Nephron progenitor cell (in vitro differentiated cells): ENCODE measurements at regions not wholly inside any gene's neighbourhood (a gene's known extent, or its start where the extent isn't known, plus 50 kb on each side); places are given as distances from the start of the nearest gene placed in this dataset.

Experiments used
- DNase-seq: peaks from one replicate; pipeline ENCODE4 v3.0.0; 2021
- H3K27ac Mint-ChIP-seq: 2 replicates; pipeline ENCODE4 v1.8.0; 2021; ENCODE audit warnings: mild to moderate bottlenecking, moderate library complexity, mixed read lengths
- H3K27me3 Mint-ChIP-seq: 2 replicates; pipeline ENCODE4 v1.8.0; 2021; ENCODE audit warnings: mild to moderate bottlenecking, low read depth, mixed read lengths; ENCODE audit not compliant: poor library complexity
- H3K36me3 Mint-ChIP-seq: 2 replicates; pipeline ENCODE4 v1.8.0; 2021; ENCODE audit warnings: low read depth, mixed read lengths
- H3K4me1 Mint-ChIP-seq: 2 replicates; pipeline ENCODE4 v1.8.0; 2021; ENCODE audit warnings: mixed read lengths
- H3K4me3 Mint-ChIP-seq: 2 replicates; pipeline ENCODE4 v1.8.0; 2021; ENCODE audit warnings: mild to moderate bottlenecking, moderate library complexity, mixed read lengths
- H3K9me3 Mint-ChIP-seq: 2 replicates; pipeline ENCODE4 v1.8.0; 2021; ENCODE audit warnings: mild to moderate bottlenecking, moderate library complexity, mixed read lengths
- TF ChIP-seq, protein P1 (sequence below): fragments of 200-600 bp; sonication (generic); IDR thresholded peaks from 2 replicates; pipeline ENCODE4 v1.5.0; 2021; ENCODE audit warnings: antibody characterized with exemption

- no peak for DNase-seq
- TF ChIP-seq, protein P1, sequence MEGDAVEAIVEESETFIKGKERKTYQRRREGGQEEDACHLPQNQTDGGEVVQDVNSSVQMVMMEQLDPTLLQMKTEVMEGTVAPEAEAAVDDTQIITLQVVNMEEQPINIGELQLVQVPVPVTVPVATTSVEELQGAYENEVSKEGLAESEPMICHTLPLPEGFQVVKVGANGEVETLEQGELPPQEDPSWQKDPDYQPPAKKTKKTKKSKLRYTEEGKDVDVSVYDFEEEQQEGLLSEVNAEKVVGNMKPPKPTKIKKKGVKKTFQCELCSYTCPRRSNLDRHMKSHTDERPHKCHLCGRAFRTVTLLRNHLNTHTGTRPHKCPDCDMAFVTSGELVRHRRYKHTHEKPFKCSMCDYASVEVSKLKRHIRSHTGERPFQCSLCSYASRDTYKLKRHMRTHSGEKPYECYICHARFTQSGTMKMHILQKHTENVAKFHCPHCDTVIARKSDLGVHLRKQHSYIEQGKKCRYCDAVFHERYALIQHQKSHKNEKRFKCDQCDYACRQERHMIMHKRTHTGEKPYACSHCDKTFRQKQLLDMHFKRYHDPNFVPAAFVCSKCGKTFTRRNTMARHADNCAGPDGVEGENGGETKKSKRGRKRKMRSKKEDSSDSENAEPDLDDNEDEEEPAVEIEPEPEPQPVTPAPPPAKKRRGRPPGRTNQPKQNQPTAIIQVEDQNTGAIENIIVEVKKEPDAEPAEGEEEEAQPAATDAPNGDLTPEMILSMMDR = no peak
- Mint-ChIP-seq H3K9me3 (peaks cover 54% of the 10 kb centered on the region), H3K4me1 (no peaks in the 10 kb centered on the region), H3K36me3 (no peaks in the 10 kb centered on the region), H3K4me3 (no peak overlapping the region), H3K27me3 (peaks cover 16% of the 10 kb centered on the region), H3K27ac (no peak overlapping the region)
Observed at GRCh38 chr19:34597596-34597995, 79.4 kb downstream of the SCGB2B2 start.

DNA sequence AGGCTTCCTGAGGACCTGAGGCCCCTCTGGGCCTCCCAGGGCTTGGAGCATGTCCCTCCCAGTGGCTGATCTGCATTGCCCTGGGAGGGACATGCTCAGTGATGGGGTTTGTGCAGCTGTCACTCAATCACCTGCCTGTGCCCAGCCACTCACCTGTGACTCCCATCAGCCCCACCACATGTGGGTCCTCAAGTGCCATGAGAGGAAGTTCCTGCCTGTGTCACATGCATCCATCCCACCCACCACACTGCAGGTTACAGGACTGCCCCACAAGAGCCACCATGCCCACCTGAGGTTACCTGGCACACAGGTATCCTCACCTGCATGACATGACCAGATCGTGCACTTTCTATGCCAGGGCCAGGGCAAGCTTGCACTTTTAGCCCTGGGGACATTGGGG lies 80.0 kb downstream of the SCGB2B2 start:
- Mint-ChIP-seq H3K36me3 (no peaks in the 10 kb centered on the region), H3K4me1 (no peaks in the 10 kb centered on the region), H3K9me3 (peaks cover 60% of the 10 kb centered on the region), H3K4me3 (no peak overlapping the region), H3K27ac (no peak overlapping the region), H3K27me3 (peaks cover 16% of the 10 kb centered on the region)
- DNase-seq = no peak
- TF ChIP-seq, protein P1 = no peak

DNA sequence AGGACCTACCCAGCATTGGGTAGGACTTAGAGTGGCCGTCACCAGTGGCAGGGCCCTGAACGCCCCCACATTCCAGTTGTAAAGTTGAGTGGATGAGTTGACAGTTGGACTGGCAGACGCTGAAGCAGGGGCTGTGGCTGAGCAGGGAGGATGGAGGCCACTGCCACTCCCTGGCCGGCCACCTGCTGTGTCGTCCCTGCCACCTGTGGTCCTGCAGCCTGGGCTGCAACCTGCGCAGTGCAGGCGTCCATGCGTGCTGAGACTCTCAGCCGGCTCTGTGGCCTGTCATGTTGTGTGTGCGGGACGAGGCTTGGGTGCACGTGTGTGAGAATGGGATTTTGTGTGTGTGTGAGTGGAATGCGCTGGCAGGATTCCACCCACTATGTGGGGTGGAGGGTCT lies 80.8 kb downstream of the SCGB2B2 start:
- no peak overlapping the region for H3K4me3 Mint-ChIP-seq
- H3K9me3 Mint-ChIP-seq = peaks cover 69% of the 10 kb centered on the region
- TF ChIP-seq, protein P1 = no peak
- H3K27me3 Mint-ChIP-seq = peaks cover 16% of the 10 kb centered on the region
- no peak overlapping the region for H3K27ac Mint-ChIP-seq
- no peak for DNase-seq
- no peaks in the 10 kb centered on the region for H3K36me3 Mint-ChIP-seq
- H3K4me1 Mint-ChIP-seq = no peaks in the 10 kb centered on the region

- Mint-ChIP-seq H3K27me3 (peaks cover 15% of the 10 kb centered on the region), H3K4me3 (no peak overlapping the region), H3K27ac (no peak overlapping the region), H3K9me3 (peaks cover 73% of the 10 kb centered on the region), H3K36me3 (no peaks in the 10 kb centered on the region), H3K4me1 (no peaks in the 10 kb centered on the region)
- DNase-seq = no peak
- TF ChIP-seq, protein P1 = no peak
Observed at GRCh38 chr19:34595683-34596082, 81.3 kb downstream of the SCGB2B2 start.

GRCh38 chr19:34590228-34590627 lies 86.7 kb downstream of the SCGB2B2 start:
- no peak for DNase-seq
- Mint-ChIP-seq H3K9me3 (peaks cover 79% of the 10 kb centered on the region), H3K27me3 (peaks cover 11% of the 10 kb centered on the region), H3K36me3 (no peaks in the 10 kb centered on the region), H3K4me3 (no peak overlapping the region), H3K4me1 (no peaks in the 10 kb centered on the region), H3K27ac (no peak overlapping the region)
- TF ChIP-seq, protein P1 = no peak

- Mint-ChIP-seq H3K27ac (no peak overlapping the region), H3K4me3 (no peak overlapping the region), H3K36me3 (no peaks in the 10 kb centered on the region), H3K27me3 (peaks cover 13% of the 10 kb centered on the region), H3K9me3 (peaks cover 76% of the 10 kb centered on the region), H3K4me1 (no peaks in the 10 kb centered on the region)
- DNase-seq = no peak
- TF ChIP-seq, protein P1 = no peak
Observed at GRCh38 chr19:34589730-34590129, 87.2 kb downstream of the SCGB2B2 start.
